DOHH2 (cell line): ENCODE measurements at regions not wholly inside any gene's neighbourhood (a gene's known extent, or its start where the extent isn't known, plus 50 kb on each side); places are given as distances from the start of the nearest gene placed in this dataset.

Experiments
- H3F3A ChIP-seq: fragments of 200-600 bp; sonication (generic), shearing (Covaris generic); 2 replicates; pipeline ENCODE4 v1.6.0; 2016; ENCODE audit warnings: antibody characterized with exemption, mild to moderate bottlenecking; ENCODE audit not compliant: control insufficient read depth, insufficient read depth
- H3K27ac ChIP-seq: fragments of 200-600 bp; sonication (generic); 2 replicates; pipeline ENCODE4 v1.5.1; 2014; ENCODE audit warnings: low read depth, mild to moderate bottlenecking, low read length, moderate library complexity
- H3K27me3 ChIP-seq: fragments of 200-600 bp; sonication (generic); 2 replicates; pipeline ENCODE4 v1.6.1; 2014; ENCODE audit warnings: mild to moderate bottlenecking, low read length, mixed read lengths; ENCODE audit not compliant: control insufficient read depth
- H3K36me3 ChIP-seq: fragments of 200-600 bp; sonication (generic); 2 replicates; pipeline ENCODE4 v1.6.1; 2014; ENCODE audit warnings: mild to moderate bottlenecking, low read length, moderate library complexity, mixed read lengths; ENCODE audit not compliant: control insufficient read depth
- H3K4me1 ChIP-seq: fragments of 200-600 bp; sonication (generic); 2 replicates; pipeline ENCODE4 v1.6.1; 2014; ENCODE audit warnings: mild to moderate bottlenecking, low read length, mixed read lengths; ENCODE audit not compliant: control insufficient read depth
- H3K4me2 ChIP-seq: fragments of 200-600 bp; sonication (generic); 2 replicates; pipeline ENCODE4 v1.6.0; 2014; ENCODE audit warnings: mild to moderate bottlenecking, low read length, moderate library complexity
- H3K4me3 ChIP-seq: fragments of 200-600 bp; sonication (generic); 2 replicates; pipeline ENCODE4 v1.5.1; 2014; ENCODE audit warnings: mild to moderate bottlenecking, low read length, mixed read lengths
- H3K79me2 ChIP-seq: fragments of 200-600 bp; sonication (generic); 2 replicates; pipeline ENCODE4 v1.6.1; 2014; ENCODE audit warnings: mild to moderate bottlenecking, low read length, mixed read lengths; ENCODE audit not compliant: control insufficient read depth
- H3K9me2 ChIP-seq: fragments of 200-600 bp; sonication (generic); replicated peaks from 2 replicates; pipeline ENCODE4 v1.6.1; 2014; ENCODE audit warnings: mild to moderate bottlenecking, low read length, mixed read lengths; ENCODE audit not compliant: control insufficient read depth
- H3K9me3 ChIP-seq: fragments of 200-600 bp; sonication (generic); 2 replicates; pipeline ENCODE4 v1.6.1; 2014; ENCODE audit warnings: antibody characterized with exemption, low read length, mixed read lengths; ENCODE audit not compliant: control insufficient read depth, insufficient read depth
- H4K20me1 ChIP-seq: fragments of 200-600 bp; sonication (generic); 2 replicates; pipeline ENCODE4 v1.6.0; 2014; ENCODE audit warnings: low read depth, mild to moderate bottlenecking, antibody characterized with exemption, low read length, moderate library complexity; ENCODE audit not compliant: control insufficient read depth, insufficient read depth
- CTCF ChIP-seq: fragments of 200-600 bp; sonication (generic); IDR thresholded peaks from one replicate; pipeline ENCODE4 v1.5.1; 2014; ENCODE audit warnings: antibody characterized with exemption, mild to moderate bottlenecking, low read depth, low read length; ENCODE audit not compliant: poor library complexity, severe bottlenecking
- EZH2phosphoT487 ChIP-seq: fragments of 200-600 bp; sonication (generic); IDR thresholded peaks from 2 replicates; pipeline ENCODE4 v1.6.1; 2017; ENCODE audit warnings: borderline replicate concordance, mild to moderate bottlenecking, antibody characterized with exemption, low read length, moderate library complexity, mixed read lengths

- H3K27ac ChIP-seq = no peak overlapping the region
- no peaks in the 10 kb centered on the region for H3K9me2 ChIP-seq
- no peak overlapping the region for H3K4me3 ChIP-seq
- no peaks in the 10 kb centered on the region for H3K9me3 ChIP-seq
- no peak for TF ChIP-seq CTCF
- TF ChIP-seq EZH2phosphoT487 = no peak
- H3K79me2 ChIP-seq = no peaks in the 10 kb centered on the region
- no peak overlapping the region for H3K4me2 ChIP-seq
- H3K27me3 ChIP-seq = no peaks in the 10 kb centered on the region
- no peaks in the 10 kb centered on the region for H3K4me1 ChIP-seq
- H4K20me1 ChIP-seq = no peaks in the 10 kb centered on the region
- no peaks in the 10 kb centered on the region for H3F3A ChIP-seq
- no peaks in the 10 kb centered on the region for H3K36me3 ChIP-seq
These were observed 77.2 kb downstream of the IL12A start for GRCh38 chr3:160065786-160066185.

GRCh38 chr3:160069986-160070385, 81.4 kb downstream of the IL12A start:
- H3K79me2 ChIP-seq = no peaks in the 10 kb centered on the region
- H3K36me3 ChIP-seq = no peaks in the 10 kb centered on the region
- TF ChIP-seq CTCF = no peak
- TF ChIP-seq EZH2phosphoT487 = no peak
- H3K27me3 ChIP-seq = no peaks in the 10 kb centered on the region
- H3K9me3 ChIP-seq = no peaks in the 10 kb centered on the region
- H3K9me2 ChIP-seq = no peaks in the 10 kb centered on the region
- no peaks in the 10 kb centered on the region for H4K20me1 ChIP-seq
- H3K4me2 ChIP-seq = no peak overlapping the region
- H3K4me1 ChIP-seq = no peaks in the 10 kb centered on the region
- H3K27ac ChIP-seq = no peak overlapping the region
- H3K4me3 ChIP-seq = no peak overlapping the region
- H3F3A ChIP-seq = no peaks in the 10 kb centered on the region

GRCh38 chr3:160076519-160076918, 87.9 kb downstream of the IL12A start:
- Histone ChIP-seq H4K20me1 (no peaks in the 10 kb centered on the region), H3K27me3 (no peaks in the 10 kb centered on the region), H3K4me1 (no peaks in the 10 kb centered on the region), H3K79me2 (no peaks in the 10 kb centered on the region), H3K27ac (no peak overlapping the region), H3K4me2 (no peak overlapping the region), H3K4me3 (no peak overlapping the region), H3K36me3 (no peaks in the 10 kb centered on the region), H3F3A (no peaks in the 10 kb centered on the region), H3K9me3 (no peaks in the 10 kb centered on the region), H3K9me2 (no peaks in the 10 kb centered on the region)
- TF ChIP-seq EZH2phosphoT487 = no peak
- TF ChIP-seq CTCF = no peak

GRCh38 chr3:160078533-160078932, 89.9 kb downstream of the IL12A start:
- H3K9me3 ChIP-seq = no peaks in the 10 kb centered on the region
- H3K9me2 ChIP-seq = no peaks in the 10 kb centered on the region
- no peaks in the 10 kb centered on the region for H4K20me1 ChIP-seq
- H3K27ac ChIP-seq = no peak overlapping the region
- no peak overlapping the region for H3K4me3 ChIP-seq
- no peaks in the 10 kb centered on the region for H3K79me2 ChIP-seq
- H3K4me1 ChIP-seq = no peaks in the 10 kb centered on the region
- no peak for TF ChIP-seq CTCF
- TF ChIP-seq EZH2phosphoT487 = no peak
- no peaks in the 10 kb centered on the region for H3K36me3 ChIP-seq
- H3K4me2 ChIP-seq = no peak overlapping the region
- H3K27me3 ChIP-seq = no peaks in the 10 kb centered on the region
- H3F3A ChIP-seq = no peaks in the 10 kb centered on the region
